ENCODE measurements at regions not wholly inside any gene's neighbourhood (a gene's known extent, or its start where the extent isn't known, plus 50 kb on each side); places are given as distances from the start of the nearest gene placed in this dataset.

GRCh38 chr9:28782630-28783029 lies 1209.3 kb upstream of the C9orf72 start:
- peaks cover 0 to 12% (median 0%) of the 10 kb centered on the region in 3 donors for H3K4me1 ChIP-seq
- intact Hi-C loops (cut with DNase I): no loop called here
- no peak overlapping the region for H3K4me3 ChIP-seq
- WGBS, 2 donors: 50 to 83% methylated on average over 1 of the region's 1 CpG
- H3K9me3 ChIP-seq: no peaks in the 10 kb centered on the region
- no peak overlapping the region for H3K27ac ChIP-seq
- no peaks in the 10 kb centered on the region for H3K27me3 ChIP-seq
- no peak for TF ChIP-seq POLR2A (IDR thresholded peaks at IDR 0.05)
- TF ChIP-seq, protein P1, sequence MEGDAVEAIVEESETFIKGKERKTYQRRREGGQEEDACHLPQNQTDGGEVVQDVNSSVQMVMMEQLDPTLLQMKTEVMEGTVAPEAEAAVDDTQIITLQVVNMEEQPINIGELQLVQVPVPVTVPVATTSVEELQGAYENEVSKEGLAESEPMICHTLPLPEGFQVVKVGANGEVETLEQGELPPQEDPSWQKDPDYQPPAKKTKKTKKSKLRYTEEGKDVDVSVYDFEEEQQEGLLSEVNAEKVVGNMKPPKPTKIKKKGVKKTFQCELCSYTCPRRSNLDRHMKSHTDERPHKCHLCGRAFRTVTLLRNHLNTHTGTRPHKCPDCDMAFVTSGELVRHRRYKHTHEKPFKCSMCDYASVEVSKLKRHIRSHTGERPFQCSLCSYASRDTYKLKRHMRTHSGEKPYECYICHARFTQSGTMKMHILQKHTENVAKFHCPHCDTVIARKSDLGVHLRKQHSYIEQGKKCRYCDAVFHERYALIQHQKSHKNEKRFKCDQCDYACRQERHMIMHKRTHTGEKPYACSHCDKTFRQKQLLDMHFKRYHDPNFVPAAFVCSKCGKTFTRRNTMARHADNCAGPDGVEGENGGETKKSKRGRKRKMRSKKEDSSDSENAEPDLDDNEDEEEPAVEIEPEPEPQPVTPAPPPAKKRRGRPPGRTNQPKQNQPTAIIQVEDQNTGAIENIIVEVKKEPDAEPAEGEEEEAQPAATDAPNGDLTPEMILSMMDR (IDR thresholded peaks at IDR 0.05): no peak
- DNase-seq: no peak
- no peaks in the 10 kb centered on the region for H3K36me3 ChIP-seq

DNA sequence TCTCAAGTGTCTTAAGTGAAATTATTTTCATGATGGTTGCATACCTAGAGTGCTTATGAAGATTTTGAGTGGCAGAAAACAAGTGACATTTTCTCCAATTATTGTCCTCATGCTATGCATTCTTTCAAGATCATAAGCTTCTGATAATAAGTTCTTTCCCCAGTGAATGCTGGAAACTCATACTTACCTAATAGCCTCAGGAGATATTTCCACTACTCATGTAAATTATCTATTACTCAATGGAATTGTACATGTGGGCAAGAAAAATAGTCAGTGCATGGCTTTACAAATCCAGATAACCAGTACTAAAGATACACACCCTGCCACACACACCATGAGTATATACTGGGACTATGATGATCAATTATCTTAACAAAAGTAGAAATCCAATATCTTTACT lies 1219.4 kb upstream of the C9orf72 start:
- H3K27ac ChIP-seq: no peak overlapping the region
- DNase-seq: no peak

GRCh38 chr9:28799876-28800275 lies 1226.6 kb upstream of the C9orf72 start:
- H3K4me1 ChIP-seq: no peaks in the 10 kb centered on the region
- no peaks in the 10 kb centered on the region for H3K36me3 ChIP-seq
- intact Hi-C loops (cut with DNase I): no loop called here
- TF ChIP-seq POLR2A (IDR thresholded peaks at IDR 0.05): no peak
- TF ChIP-seq, protein P1 (IDR thresholded peaks at IDR 0.05): no peak
- no peaks in the 10 kb centered on the region for H3K9me3 ChIP-seq
- no peak overlapping the region for H3K27ac ChIP-seq
- H3K27me3 ChIP-seq: no peaks in the 10 kb centered on the region
- no peak overlapping the region for H3K4me3 ChIP-seq
- no peak for DNase-seq
- 53 to 60% methylated on average over 3 of the region's 3 CpGs for WGBS, 2 donors

More for the DNA sequence above, 1219.4 kb upstream of the C9orf72 start:
- Histone ChIP-seq H3K36me3 (no peaks in the 10 kb centered on the region), H3K27me3 (no peaks in the 10 kb centered on the region), H3K4me3 (no peak overlapping the region), H3K9me3 (no peaks in the 10 kb centered on the region), H3K4me1 (no peaks in the 10 kb centered on the region)
- TF ChIP-seq, protein P1 (IDR thresholded peaks at IDR 0.05): no peak
- TF ChIP-seq POLR2A (IDR thresholded peaks at IDR 0.05): no peak
- intact Hi-C loops (cut with DNase I): no loop called here

DNA sequence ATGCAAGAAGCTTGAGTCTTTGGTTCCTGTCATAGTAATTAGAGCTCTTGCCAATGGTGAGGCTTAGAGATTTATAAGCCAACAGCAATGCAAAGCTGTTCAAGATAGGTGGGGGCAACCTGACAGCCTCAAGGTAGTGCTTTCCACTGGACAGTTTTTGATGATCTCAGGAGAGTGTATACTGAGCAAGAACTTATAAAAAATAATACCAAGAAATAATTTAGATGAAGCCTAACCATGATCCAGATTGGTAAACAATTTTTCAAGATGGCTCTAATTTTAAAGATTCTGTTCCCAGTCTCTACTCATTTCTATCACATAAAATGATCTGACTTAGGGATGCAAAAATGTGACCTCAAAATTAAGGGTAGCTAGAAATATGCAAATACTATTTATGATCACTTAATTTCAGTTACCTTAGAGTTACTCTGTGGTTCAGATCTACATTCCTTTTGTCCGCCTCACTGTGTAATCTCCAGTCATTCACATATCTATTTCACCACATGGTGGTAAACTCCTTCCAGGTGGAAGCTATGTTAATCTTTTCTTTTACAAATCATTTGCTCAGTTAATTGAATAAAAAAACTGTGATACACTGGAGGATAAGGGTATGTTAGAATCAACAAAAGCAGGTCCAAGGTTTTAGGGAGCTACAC lies 1228.0 kb upstream of the C9orf72 start:
- 75 to 83% methylated on average over 1 of the region's 1 CpG for WGBS, 2 donors
- Histone ChIP-seq H3K4me1 (no peaks in the 10 kb centered on the region), H3K36me3 (no peaks in the 10 kb centered on the region), H3K4me3 (no peak overlapping the region), H3K27me3 (no peaks in the 10 kb centered on the region), H3K27ac (no peak overlapping the region), H3K9me3 (no peaks in the 10 kb centered on the region)
- no peak for DNase-seq
- intact Hi-C loops (cut with DNase I): no loop called here
- TF ChIP-seq, protein P1 (IDR thresholded peaks at IDR 0.05): no peak
- TF ChIP-seq POLR2A (IDR thresholded peaks at IDR 0.05): no peak

DNA sequence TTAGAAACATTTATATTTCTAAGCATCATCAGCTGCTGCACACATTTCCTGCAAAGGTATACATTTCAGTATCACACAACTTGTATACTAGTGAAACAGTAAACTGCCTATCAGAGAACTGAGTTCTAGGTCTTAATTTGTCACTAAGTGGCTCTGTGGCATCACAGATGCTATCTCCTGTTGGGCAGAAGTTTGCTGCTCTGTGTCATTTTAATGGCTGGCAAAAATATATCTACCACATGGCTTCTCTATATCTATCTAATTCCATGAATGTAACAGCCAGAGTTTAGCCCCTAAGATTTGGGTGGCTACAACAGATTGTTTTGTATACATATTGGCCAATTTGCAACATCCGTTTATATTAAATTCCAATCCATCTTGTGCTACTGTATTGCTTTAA lies 1231.9 kb upstream of the C9orf72 start:
- Histone ChIP-seq H3K9me3 (no peaks in the 10 kb centered on the region), H3K4me3 (no peak overlapping the region), H3K27me3 (no peaks in the 10 kb centered on the region), H3K27ac (no peak overlapping the region), H3K4me1 (no peaks in the 10 kb centered on the region), H3K36me3 (no peaks in the 10 kb centered on the region)
- intact Hi-C loops (cut with DNase I): no loop called here
- TF ChIP-seq, protein P1 (IDR thresholded peaks at IDR 0.05): no peak
- 86 to 92% methylated on average over 1 of the region's 1 CpG for WGBS, 2 donors
- no peak for DNase-seq
